Right lobe of liver (tissue), 4 donors: ENCODE measurements at regions not wholly inside any gene's neighbourhood (a gene's known extent, or its start where the extent isn't known, plus 50 kb on each side); places are given as distances from the start of the nearest gene placed in this dataset.

ENCODE experiments used
- CTCF ChIP-seq, 4 donors: fragments of 200-600 bp in 3 of 4; fragments of 450-650 bp in 1 of 4; IDR thresholded peaks; one replicate each; pipeline versions ENCODE4 v1.5.1 to v1.8.0; 2016 to 2022; ENCODE audit warnings: antibody characterized with exemption in 4 of 4, mild to moderate bottlenecking in 2 of 4
- POLR2A ChIP-seq: fragments of 450-650 bp; IDR thresholded peaks from one replicate; pipeline ENCODE4 v1.6.1; 2017; ENCODE audit warnings: antibody characterized with exemption, mild to moderate bottlenecking
- donor health status: DM: no; HTN: no; CAD: no.
- donor health status: DM: no; HTN: no; CAD: no.
- donor health status: DM: no; HTN: yes; CAD: no.

DNA sequence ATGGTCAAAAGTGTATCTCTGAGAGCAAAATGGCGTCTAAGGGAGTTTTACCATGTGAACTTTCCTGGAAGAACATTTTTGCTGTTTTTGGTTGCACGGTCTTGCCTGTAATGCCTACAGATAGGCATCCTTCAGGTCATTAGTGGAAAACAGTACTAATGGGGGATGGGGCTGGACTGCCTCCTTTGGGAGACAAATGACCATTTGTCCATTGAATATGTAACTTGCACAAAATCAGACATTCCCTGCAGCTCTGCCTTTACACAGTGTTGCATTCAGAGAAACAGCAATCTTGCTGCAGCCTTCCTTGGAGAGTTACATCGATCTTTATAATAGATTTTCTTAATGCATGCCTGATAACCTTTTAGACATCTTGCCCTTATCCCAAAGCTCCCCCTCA is 138.5 kb upstream of the EGFLAM start:
- no peak for TF ChIP-seq CTCF (IDR thresholded peaks at IDR 0.05)
- no peak for TF ChIP-seq POLR2A
